ENCODE measurements at regions not wholly inside any gene's neighbourhood (a gene's known extent, or its start where the extent isn't known, plus 50 kb on each side); places are given as distances from the start of the nearest gene placed in this dataset.

DNA sequence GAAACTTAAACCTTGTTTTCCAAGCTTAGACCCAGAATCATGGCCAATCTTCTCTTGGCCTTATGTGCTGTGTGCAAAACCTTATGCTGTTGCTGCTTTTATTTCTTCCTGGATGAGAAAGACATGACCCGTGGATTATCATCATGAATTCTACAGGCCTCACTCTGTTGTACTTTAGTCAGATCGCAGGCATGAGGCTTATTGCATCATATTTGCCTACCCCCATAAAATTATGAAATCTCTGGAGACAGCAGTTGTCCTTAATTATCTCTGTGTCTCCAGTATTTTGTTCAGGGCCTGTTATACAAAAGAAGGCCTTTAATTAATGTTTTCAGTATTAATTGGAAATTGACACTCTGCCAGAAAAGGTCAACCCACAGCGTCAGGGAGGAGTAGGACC is 71.6 kb downstream of the PLCE1 start:
- Histone ChIP-seq H3K27me3 (replicated peaks in 1 of 7) (no peaks in the 10 kb centered on the region), H3K4me1 (no peaks in the 10 kb centered on the region), H3K27ac (no peak overlapping the region), H3K36me3 (no peaks in the 10 kb centered on the region), H3K9me3 (no peaks in the 10 kb centered on the region), H3K4me3 (no peak overlapping the region)
- 66 to 83% (median 69%) methylated on average over 3 of the region's 3 CpGs for WGBS, 5 donors
- no peak for DNase-seq
- TF ChIP-seq, protein P1, sequence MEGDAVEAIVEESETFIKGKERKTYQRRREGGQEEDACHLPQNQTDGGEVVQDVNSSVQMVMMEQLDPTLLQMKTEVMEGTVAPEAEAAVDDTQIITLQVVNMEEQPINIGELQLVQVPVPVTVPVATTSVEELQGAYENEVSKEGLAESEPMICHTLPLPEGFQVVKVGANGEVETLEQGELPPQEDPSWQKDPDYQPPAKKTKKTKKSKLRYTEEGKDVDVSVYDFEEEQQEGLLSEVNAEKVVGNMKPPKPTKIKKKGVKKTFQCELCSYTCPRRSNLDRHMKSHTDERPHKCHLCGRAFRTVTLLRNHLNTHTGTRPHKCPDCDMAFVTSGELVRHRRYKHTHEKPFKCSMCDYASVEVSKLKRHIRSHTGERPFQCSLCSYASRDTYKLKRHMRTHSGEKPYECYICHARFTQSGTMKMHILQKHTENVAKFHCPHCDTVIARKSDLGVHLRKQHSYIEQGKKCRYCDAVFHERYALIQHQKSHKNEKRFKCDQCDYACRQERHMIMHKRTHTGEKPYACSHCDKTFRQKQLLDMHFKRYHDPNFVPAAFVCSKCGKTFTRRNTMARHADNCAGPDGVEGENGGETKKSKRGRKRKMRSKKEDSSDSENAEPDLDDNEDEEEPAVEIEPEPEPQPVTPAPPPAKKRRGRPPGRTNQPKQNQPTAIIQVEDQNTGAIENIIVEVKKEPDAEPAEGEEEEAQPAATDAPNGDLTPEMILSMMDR (IDR thresholded peaks at IDR 0.05 in 8 of 11, conservative IDR thresholded peaks at IDR 0.05 in 3 of 11) = no peak
- TF ChIP-seq POLR2A (IDR thresholded peaks at IDR 0.05) (no peak), POLR2AphosphoS5 (IDR thresholded peaks at IDR 0.05) (no peak)
- intact Hi-C loops (cut with DNase I; ENCODE audit: low total_unique reads) = no loop called here

DNA sequence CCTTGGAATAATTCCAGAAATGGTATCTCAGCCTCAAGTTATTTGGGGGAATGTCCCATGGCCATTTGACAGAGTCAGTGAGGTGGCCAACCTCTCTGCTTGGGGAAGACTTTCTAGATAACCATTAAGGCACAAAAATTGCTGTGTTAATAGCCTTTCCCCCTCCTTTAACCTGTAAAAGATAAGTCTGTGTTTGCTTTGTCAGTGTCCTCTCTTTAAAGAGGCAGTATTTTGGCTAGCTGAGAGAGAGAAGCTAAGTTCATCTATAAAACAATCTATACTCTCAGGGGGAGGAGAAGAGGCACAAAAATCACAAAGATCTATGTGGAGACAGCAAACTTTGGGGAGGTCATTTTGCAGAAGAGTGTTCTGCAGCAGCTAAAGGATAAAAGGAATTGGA is 72.1 kb downstream of the PLCE1 start:
- no peaks in the 10 kb centered on the region for H3K4me1 ChIP-seq
- H3K4me3 ChIP-seq = no peak overlapping the region
- no peak for DNase-seq
- H3K36me3 ChIP-seq = no peaks in the 10 kb centered on the region
- intact Hi-C loops (cut with DNase I; ENCODE audit: low total_unique reads) = no loop called here
- TF ChIP-seq, protein P1 (IDR thresholded peaks at IDR 0.05 in 8 of 11, conservative IDR thresholded peaks at IDR 0.05 in 3 of 11) = no peak
- TF ChIP-seq POLR2A (IDR thresholded peaks at IDR 0.05) (no peak), POLR2AphosphoS5 (IDR thresholded peaks at IDR 0.05) (no peak)
- no peak overlapping the region for H3K27ac ChIP-seq
- no peaks in the 10 kb centered on the region for H3K27me3 ChIP-seq (replicated peaks in 1 of 7)
- no peaks in the 10 kb centered on the region for H3K9me3 ChIP-seq

DNA sequence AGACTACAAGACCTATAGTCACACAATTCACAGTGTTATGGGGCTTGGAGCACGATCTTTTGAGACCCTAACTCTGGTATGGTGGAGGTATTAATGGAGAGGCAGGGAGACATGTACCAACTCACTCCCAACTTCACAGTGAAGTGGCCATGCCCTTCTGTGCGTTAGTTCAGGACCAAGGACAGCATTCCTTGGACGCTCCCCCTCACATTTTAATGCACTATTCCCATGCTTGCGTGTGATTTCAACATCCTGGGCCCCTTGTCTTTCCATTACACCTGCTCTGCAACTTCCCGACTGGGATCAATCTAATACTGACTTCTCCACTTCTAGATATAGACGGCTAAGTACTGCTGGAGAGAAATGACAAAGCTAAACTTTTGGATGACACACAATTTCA is 72.7 kb downstream of the PLCE1 start:
- H3K4me3 ChIP-seq = no peak overlapping the region
- no peak overlapping the region for H3K27ac ChIP-seq
- 30 to 35% (median 35%) methylated on average over 6 of the region's 6 CpGs for WGBS, 5 donors
- intact Hi-C loops (cut with DNase I; ENCODE audit: low total_unique reads) = no loop called here
- no peaks in the 10 kb centered on the region for H3K4me1 ChIP-seq
- H3K9me3 ChIP-seq = no peaks in the 10 kb centered on the region
- DNase-seq = no peak
- TF ChIP-seq, protein P1 (IDR thresholded peaks at IDR 0.05 in 8 of 11, conservative IDR thresholded peaks at IDR 0.05 in 3 of 11) = no peak
- no peak for TF ChIP-seq POLR2A (IDR thresholded peaks at IDR 0.05)
- no peak for TF ChIP-seq POLR2AphosphoS5 (IDR thresholded peaks at IDR 0.05)
- no peaks in the 10 kb centered on the region for H3K36me3 ChIP-seq
- H3K27me3 ChIP-seq (replicated peaks in 1 of 7) = no peaks in the 10 kb centered on the region

DNA sequence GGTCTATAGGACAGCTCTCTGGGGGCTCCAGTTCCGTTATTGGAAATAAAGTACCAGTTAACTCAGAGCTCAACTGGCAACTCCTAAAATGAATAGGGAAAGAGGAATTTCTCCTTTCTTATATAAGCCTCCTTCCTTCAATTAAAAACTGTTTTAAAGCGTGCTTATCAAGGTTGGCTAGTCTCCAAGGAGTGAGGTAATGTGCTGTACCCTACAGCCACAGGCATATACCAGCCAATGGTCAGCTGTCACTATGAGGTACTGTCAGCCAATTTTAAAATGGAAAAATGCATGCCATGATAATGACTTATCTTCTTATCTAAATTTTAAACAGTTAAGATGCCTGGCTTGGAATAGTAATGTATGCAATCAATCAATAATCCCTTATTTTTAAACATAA is 76.2 kb downstream of the PLCE1 start:
- no peak for DNase-seq
- Histone ChIP-seq H3K4me3 (no peak overlapping the region), H3K36me3 (no peaks in the 10 kb centered on the region), H3K4me1 (no peaks in the 10 kb centered on the region), H3K27ac (no peak overlapping the region), H3K9me3 (no peaks in the 10 kb centered on the region), H3K27me3 (replicated peaks in 1 of 7) (no peaks in the 10 kb centered on the region)
- 40 to 70% (median 55%) methylated on average over 2 of the region's 2 CpGs for WGBS, 5 donors
- intact Hi-C loops (cut with DNase I; ENCODE audit: low total_unique reads) = no loop called here
- no peak for TF ChIP-seq POLR2AphosphoS5 (IDR thresholded peaks at IDR 0.05)
- no peak for TF ChIP-seq POLR2A (IDR thresholded peaks at IDR 0.05)
- TF ChIP-seq, protein P1 (IDR thresholded peaks at IDR 0.05 in 8 of 11, conservative IDR thresholded peaks at IDR 0.05 in 3 of 11) = no peak
